ENCODE measurements at regions not wholly inside any gene's neighbourhood (a gene's known extent, or its start where the extent isn't known, plus 50 kb on each side); places are given as distances from the start of the nearest gene placed in this dataset.

- H3K27ac ChIP-seq (ENCODE audit: extremely low read length, insufficient read depth, low read length) = no peak overlapping the region
- FAIRE-seq = no peak
- no peaks in the 10 kb centered on the region for H3K36me3 ChIP-seq (replicated peaks in 1 of 2; ENCODE audit: control insufficient read depth in 1 of 2, insufficient read depth in 2 of 2, low read length in 2 of 2)
- H4K20me1 ChIP-seq (ENCODE audit: insufficient read depth, low read length) = no peaks in the 10 kb centered on the region
- peaks cover 15% of the 10 kb centered on the region for H3K4me1 ChIP-seq (ENCODE audit: insufficient read depth, low read length)
- 77% methylated on average over 3 of the region's 3 CpGs for WGBS (ENCODE audit: low lambda C conversion rate)
- CTCF ChIA-PET (ENCODE audit: low intra/inter-chr PET ratio, low total read pairs) = no interaction called here
- H3K4me3 ChIP-seq (replicated peaks in 1 of 3; ENCODE audit: insufficient read depth in 1 of 3, low read depth in 2 of 3, low read length in 3 of 3) = no peak overlapping the region
- DNase-seq (ENCODE audit: low spot score) = no peak
- peaks cover 7% of the 10 kb centered on the region; the same call in 1 of the 2 replicates for H3K9me3 ChIP-seq (ENCODE audit: low read length)
- in situ Hi-C loops (cut with HindIII; ENCODE audit: extremely low pct_ligation_motif_present, low pct_unique_long_range_greater_than_20kb) (no loop called here), intact Hi-C loops (cut with micrococcal nuclease; ENCODE audit: unreplicated experiment) (no loop called here)
- TF ChIP-seq CHD4 (IDR thresholded peaks at IDR 0.05; ENCODE audit: borderline replicate concordance, low read length) (no peak), TFDP1 (CRISPR knock-in tag; IDR thresholded peaks at IDR 0.05; ENCODE audit: borderline replicate concordance) (no peak), IRF9 (CRISPR knock-in tag; IDR thresholded peaks at IDR 0.05; ENCODE audit: borderline replicate concordance) (no peak), ZNF709 (CRISPR knock-in tag; IDR thresholded peaks at IDR 0.05) (no peak), SIN3B (IDR thresholded peaks at IDR 0.05; ENCODE audit: low read length) (no peak), FIP1L1 (IDR thresholded peaks at IDR 0.05; ENCODE audit: borderline replicate concordance, insufficient read depth, low read depth, low read length) (no peak), ZNF136 (CRISPR knock-in tag; IDR thresholded peaks at IDR 0.05; ENCODE audit: low read depth) (no peak), ZNF335 (CRISPR knock-in tag; IDR thresholded peaks at IDR 0.05) (no peak), ZSCAN12 (CRISPR knock-in tag; IDR thresholded peaks at IDR 0.05) (no peak), FOXM1 (CRISPR knock-in tag; IDR thresholded peaks at IDR 0.05) (no peak)
- no peak for ATAC-seq
- H3K79me2 ChIP-seq (ENCODE audit: insufficient read depth, low read length) = no peaks in the 10 kb centered on the region
- BruUV-seq (replicated peaks) = no TSS peak
- no peak overlapping the region for H3K4me2 ChIP-seq (ENCODE audit: low read depth, low read length)
- no peak overlapping the region for H2AFZ ChIP-seq (ENCODE audit: low read length)
- H3K27me3 ChIP-seq (ENCODE audit: control insufficient read depth in 1 of 2, insufficient read depth in 2 of 2, low read length in 2 of 2) = 0 out of 5 replicates have a peak, but pooled peaks cover 0 to 5% of the 10 kb centered on the region in 2 experiments
- no peak overlapping the region for H3K9ac ChIP-seq (ENCODE audit: insufficient read depth, low read depth, low read length)
- POLR2A ChIA-PET = no interaction called here
Observed at GRCh38 chr9:38175423-38175822, 106.4 kb upstream of the SHB start.
